GM21515 (cell line): ENCODE measurements at regions not wholly inside any gene's neighbourhood (a gene's known extent, or its start where the extent isn't known, plus 50 kb on each side); places are given as distances from the start of the nearest gene placed in this dataset.

Experiments used
- ATAC-seq: cut with Tn5 transposase; IDR thresholded peaks from one replicate; pipeline ENCODE4 v1.9.1; 2021; ENCODE audit not compliant: unreplicated experiment

DNA sequence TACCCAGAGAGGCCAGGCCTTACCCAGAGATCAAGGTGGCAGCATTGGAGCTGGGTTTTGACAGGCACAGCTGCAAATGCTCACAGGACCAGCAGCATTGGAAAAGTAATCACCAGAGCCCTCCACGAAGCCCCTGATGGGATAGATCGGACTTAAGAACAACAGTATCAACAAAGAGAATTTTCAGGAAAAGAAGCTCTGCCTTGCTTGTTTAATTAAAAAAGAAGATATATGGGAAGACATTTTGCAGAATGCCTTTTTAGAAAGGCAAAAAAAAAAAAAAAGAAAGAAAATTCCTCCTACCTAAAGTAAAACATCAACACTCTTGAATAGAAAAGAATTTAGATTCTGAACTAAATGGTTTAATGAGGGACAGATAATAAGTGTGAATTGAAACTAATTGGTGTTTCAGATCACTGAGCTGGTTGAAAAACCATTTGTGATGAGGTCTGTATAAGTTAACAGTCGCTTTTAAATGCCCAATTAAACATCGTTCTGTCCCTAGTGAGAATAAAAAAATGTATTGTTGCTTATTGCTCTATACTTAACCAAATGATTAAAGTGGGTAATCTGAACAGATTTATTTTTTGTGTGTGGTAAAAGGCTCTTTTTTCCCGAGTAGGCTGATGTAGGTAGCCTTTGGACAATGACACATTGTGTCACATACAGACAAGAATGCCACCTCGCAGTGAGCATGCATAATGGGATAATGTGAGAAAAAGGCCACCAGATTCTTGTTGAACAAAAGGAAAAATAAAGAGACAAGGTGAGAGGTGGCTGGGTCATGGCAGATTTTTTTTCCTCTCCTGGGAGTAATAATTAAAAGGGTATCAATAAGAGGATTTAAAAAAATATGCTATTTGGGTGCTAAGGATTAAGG is 93.0 kb upstream of the ARGLU1 start:
- ATAC-seq, result no peak

DNA sequence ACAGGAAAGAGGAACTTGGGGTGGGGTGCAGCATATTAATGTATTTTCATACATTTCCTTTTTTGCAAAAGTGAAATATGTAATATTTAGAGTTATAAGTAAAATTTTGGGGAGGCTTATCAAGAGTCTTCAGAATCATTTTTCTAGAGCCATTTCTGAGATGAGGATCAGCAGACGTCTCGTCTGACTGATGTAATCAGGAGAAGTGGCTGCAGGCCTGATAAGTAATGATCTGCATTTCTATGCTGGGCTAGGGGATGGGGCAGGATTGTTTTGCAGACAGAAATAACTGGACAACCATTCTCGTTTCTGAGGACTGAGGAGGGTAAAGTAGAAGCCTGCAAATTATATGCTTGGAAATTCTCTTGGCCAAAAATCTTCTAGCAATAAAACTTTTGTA is 89.2 kb upstream of the ARGLU1 start:
- no peak for ATAC-seq

DNA sequence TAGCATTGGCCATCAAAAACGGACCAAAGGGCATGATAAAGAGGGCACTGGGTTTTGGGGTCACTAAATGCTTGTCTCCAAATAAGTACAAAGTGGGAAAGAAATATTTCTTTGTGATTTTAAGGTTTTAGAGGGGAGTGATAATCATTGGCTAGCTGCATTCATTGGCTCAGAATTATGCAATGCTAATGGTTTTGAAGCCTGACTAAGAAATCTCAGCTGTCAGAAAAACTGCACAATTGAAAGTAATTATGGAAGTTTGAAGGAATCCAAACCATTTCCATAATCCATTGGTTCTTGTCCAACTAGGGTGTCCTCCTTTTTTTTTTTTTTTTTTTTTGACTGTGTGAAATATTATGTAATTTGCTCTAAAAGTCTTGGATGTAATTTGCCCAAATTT is 88.2 kb upstream of the ARGLU1 start:
- no peak for ATAC-seq

DNA sequence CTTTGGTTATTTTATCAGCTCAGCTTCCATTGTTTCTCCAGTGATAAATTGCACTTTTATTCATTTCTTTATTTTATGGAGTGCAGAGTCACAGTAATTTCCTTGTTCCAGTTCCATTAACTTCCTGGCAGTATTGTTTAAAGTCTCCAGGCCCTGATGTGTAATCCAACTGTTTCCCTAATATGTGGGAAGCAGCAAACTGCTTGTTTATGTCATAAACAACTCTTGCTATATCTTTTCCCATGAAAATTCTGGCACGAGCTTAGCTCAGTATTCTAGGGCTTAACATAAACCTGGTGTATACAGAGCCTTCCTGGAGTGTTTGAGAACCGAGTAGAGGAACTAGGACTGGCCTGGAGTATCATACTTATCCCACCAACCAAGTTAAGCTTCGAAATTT is 83.5 kb upstream of the ARGLU1 start:
- ATAC-seq, result no peak

DNA sequence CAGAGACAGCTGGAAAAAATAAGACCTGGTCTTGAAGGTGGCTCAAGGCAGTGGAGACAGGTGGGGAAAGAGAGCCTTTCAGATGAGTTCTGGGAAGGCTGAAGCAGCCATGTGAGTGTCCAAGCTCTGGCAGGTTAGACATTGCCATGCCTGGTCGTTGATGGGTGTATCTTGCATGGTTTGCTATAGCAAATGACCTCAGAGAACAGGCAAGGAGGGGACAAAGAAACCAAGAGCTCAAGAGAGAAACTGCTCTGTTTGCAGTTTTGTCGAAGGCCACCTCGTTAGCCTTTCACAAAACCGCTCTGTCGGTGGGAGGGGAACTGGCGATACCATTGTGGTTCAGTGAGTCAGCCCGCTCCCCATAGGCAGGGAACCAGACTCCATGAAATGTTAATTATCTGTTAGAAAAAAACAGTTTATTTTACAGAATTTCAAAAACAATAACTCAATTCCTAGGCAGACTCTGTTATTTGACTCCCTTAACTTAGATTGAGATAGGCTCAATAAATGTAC is 82.8 kb upstream of the ARGLU1 start:
- ATAC-seq, result no peak

DNA sequence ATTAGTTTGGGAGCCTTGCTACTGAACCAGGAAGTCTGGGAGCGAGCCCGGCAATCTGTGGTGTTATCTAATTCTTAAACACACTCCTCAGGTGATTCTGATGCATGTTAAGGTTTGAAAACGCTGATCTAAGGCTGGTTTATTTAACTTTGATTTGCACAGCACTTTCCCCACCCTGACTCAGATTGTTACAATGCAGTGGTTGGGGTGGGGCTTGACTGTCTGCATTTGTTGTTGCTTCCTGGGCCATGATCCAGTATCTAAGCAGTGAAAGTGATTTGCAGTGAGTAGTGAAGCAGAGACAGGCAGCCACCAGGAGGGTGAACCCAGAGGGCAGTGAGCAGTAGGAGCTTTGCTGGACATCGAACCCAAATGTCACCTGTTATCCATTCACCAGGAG is 81.6 kb upstream of the ARGLU1 start:
- no peak for ATAC-seq

DNA sequence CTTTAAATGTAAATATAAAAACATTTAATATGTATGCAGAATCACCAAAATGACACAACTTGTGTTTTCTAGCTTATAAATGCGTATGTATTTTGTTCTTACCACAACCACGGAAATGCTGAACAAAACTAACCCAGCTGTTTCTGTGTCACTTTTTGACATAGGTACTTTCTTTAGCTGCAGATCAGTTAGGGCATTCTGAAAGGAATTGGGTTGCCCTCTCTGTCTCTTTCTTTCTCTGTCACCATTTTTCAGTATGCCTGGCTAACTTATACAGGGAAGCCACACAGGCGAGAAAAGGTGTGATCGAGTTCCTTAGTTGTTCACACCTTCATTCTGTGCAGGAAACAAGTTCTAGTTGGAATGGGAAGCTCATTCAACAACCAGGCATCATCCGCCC is 72.6 kb upstream of the ARGLU1 start:
- no peak for ATAC-seq

DNA sequence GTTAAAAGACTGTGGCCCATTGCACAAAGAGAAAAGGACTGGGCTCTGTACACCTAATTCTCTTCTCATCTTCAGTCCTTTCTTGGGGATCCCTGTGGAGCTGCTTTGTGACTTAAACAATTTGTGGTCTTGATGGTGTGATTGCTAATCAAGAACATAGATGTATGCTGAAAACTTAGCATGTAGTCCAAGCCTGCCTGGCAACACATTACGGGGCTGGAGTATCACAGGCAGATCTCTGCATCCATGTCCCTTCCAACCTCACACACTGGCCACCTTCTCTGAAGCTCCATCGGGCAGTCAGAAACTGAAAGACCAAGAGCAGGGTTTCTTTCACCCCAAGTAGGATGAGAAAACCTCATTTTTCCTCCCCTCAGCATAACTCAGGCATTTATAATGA is 69.6 kb upstream of the ARGLU1 start:
- no peak for ATAC-seq

DNA sequence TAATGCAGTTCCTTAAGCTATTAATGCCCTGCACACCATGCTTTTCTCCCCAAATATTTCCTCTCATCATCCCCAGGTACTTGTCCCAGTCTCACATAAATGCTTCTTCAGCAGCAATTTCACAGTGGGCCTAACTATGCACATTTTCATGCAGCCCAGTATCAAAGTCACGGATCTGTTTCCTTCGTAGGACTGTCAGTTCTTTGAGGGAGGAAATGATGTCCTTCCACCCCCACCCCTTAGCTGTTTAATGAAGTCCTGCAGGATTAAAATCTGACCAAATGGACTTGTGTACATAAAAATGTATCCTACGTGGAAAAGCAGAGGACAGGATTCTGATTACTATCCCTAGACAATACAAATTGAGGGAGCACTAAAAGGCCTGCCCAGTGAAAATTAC is 68.6 kb upstream of the ARGLU1 start:
- ATAC-seq, result no peak

DNA sequence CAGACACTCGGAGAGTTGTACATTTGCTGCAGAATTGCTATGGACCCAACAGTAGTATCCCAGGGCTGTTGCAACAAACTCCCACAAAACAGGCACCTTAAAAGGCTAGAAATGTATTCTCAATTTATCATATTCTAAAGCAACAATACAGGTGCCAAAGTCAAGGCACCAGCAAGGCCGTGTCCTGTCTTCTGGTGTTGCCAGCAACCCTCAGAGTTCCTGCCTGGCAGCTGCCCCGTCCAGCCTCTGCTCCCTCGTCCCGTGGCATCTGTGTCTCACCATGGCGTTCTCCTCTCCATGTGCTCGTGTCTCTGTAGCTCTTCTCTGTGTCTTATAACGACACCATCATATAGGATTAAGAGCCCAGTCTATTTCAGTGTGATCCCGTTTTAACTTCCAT is 67.7 kb upstream of the ARGLU1 start:
- ATAC-seq, result no peak

DNA sequence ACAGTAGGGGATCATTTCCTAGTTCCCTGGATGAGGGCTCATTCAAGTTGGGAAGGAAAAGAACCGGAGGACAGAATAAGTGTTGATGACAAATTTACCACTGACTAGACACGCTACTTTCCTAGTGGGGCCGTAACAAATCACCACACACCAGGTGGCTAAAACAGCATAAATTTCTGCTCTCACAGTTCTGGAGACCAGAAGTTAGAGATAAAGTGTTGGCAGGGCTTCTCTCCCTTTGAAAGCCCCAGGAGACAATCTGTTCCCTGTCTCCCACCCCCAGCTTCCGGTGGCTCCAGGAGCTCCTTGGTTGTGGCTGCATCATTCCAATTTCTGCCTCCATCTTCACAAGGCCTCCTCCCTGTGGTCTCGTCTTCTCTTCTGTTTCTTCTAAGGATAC is 65.4 kb upstream of the ARGLU1 start:
- ATAC-seq, result no peak

DNA sequence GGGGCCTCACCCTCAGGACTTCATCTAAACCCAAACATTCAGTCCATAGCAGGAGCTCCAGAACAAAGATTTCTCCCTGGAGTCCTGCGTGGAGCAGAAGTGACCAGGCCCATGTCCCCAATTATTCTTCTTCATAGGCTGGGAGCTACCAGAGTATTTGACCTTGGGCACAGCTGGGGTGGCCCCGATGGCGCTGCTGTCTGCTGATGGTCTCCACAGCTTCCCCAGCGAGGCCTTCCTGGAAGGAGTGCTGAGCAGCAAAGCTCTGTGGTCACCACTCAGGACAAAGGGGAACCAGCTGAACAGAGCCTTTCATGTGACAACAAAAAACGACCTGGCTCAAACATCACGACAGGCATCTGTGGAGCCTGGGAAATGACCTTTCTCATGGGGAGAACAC is 62.7 kb upstream of the ARGLU1 start:
- no peak for ATAC-seq

DNA sequence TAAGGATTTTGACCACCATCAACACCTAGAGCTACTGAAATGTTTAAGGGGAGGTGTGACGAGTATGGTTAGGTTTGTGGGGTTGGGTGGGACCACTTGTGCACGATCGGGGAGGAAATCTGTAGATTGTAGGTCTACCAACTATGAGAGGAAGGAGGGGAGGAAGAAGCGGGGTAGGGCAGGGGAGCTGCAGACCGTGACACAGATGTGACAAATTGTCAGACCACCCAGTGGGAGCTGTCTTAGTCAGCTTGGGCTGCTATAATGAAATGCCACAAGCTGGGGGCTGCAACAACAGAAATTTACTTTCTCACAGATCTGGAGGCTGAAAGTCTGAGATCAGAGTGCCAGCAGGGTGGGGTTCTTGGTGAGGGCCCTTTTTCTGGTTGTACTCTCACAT is 62.2 kb upstream of the ARGLU1 start:
- ATAC-seq, result no peak

DNA sequence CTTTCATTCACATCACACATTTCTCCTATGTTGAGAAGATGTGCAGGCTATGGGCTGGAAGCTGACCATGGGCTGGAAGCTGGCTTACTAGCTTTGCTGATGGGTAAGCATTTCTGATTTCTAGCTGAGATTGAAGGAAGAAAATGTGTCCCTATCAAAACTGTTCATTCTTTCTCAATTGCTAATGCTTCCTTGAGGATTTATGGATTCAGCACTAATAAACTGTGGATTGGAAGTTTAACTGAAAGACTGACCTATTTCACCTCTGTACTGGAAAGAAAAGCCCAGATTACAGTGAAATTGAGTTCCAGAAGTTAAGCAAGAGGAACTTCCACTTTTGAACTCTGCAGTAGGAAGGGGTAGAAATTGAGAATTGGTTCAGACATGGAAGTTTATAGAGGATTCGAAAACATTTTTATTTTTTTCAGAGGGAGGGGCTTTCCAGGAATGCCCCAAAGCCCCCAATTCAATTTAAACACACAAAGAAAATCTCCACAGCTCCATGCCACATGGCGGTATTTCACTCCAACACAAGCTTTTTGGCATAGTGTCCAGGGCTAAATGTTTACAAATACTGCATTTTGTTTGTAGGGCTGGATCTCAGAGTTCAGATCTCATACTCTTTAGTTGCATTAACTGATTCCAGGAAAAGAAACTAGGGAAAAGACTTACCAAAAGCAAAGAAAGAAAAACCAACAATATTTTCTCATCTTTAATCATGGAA is 61.2 kb upstream of the ARGLU1 start:
- no peak for ATAC-seq

DNA sequence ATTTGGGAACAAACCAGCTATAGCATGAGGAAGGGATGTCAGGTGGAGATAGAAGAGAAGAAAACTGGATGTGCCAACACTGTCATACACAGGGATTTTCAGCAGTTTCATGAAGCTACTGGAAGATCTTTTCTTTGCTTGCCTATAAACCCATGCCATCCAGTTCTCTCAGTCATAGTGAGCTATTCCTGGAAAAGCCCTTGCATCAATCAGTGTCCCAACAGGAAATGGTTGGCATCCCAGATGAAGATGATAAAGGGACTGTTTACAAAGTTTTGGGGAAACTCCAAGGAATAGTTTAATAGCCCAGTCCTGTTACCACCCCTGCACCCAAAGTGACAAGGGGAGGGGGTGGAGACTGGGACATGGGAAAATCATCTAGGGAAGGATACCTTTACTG is 58.5 kb upstream of the ARGLU1 start:
- ATAC-seq, result no peak

DNA sequence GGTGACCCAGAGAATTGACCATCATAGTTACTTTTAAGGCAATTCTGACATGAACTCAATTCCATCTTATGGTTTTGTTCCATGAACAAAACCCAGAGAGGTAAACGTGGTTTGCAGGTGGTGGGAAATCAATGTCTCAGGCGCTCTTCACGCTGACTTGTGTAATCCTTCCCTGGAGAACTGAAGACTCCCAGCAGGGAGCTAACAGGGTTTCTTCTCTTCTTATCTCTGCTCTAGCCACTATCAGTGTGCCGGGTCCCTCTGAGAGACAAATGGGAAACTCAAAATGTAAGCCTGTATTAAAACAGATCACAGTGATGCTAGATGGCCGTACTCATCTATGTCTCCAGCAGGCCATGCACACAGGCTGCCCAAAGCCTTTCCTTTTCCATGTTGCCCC is 57.6 kb upstream of the ARGLU1 start:
- ATAC-seq, result no peak

DNA sequence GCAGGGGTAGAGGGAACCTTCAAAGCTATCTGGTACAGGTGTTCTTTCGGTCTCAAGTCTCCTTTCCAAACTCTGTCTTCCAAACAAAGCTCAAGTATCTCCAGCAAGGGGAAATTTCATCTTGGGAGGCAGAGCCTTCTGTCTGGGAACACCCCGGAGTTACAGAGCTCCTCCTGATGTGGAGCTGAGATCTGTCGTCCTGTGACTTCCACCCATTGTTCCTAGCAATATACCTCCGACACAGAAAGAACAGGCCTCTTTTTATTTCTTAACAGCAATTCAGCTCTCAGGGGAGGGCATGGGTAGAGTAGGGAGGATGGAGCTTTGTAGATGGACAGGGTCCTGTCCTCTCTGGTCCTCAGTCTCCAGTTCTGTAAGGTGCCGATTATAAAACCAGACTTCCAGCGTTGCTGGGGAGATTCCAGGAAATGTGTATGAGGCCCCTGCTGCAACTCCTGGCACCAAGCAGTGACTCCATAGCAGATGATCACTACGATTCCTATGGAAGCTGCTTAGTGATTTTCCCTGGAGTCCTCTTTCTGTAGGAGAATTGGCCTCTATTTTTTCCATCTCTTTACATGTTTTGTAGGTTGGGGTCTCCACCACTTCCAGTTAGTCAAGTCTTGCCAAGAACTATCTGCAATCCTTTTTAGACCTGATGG is 56.0 kb upstream of the ARGLU1 start:
- ATAC-seq, result no peak

DNA sequence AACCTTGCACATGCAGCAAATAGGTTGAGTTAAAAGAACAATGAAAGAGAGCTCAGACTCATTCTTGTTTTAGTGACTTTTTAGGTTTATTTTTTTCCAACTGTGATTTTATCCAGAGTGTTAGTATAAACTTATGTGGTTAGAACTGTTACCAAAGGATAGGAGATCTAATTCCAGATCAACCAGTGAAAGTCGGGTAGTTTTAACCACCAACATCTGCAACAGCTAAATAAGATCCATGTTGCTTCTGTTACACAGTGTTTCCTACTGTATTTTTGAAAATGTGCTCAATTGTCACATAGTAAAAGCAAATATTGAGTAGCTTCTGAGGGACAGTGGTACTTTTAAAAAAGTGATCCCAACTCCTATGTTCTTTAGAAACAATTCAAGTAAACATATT is 53.9 kb upstream of the ARGLU1 start:
- no peak for ATAC-seq

DNA sequence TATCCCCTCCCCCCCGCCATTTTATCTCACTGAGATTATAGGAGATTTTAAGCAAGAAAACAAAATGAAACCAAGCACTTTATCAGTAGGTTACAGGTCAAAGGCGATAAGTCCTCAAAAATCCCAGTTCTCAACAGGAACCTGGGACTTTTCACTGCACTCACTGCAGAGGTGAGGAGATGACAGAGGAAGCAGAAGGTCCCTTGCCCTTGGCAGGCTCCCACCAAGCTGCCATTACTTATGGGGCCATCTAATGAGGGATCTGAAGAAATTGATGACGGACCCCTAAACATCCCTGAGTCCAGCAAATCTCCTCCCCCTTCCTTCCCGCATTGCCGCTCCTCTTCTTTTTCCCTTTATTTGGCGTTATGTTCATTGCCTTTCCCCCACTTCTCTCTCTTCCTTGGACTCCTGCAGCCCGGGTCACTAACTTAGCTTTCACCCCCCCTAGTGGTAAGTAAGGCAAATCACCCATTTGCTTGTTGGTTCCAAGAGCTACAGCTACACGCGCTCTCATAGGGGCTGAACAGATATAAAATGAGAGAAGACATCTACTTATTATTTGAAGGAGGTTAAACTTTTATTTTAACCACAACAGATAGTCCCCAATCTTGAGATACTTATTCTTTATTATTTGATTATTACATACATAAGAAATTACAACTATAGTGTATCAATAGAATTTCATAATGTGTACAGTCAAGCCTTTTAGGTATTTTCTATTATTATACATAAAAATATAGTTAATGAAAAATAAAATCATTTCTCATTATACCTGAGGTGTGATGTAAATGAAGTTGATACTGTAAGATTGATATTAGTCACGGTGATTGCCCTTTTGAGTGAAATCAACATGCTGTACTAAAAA is 52.0 kb upstream of the ARGLU1 start:
- peak; percentile 99 for ATAC-seq
